ENCODE measurements at regions not wholly inside any gene's neighbourhood (a gene's known extent, or its start where the extent isn't known, plus 50 kb on each side); places are given as distances from the start of the nearest gene placed in this dataset.
"Not testable (repeated sequence)": the region's sequence is repeated elsewhere in the genome, so short reads cannot be mapped to it uniquely, and the experiment has no call there.

GRCh38 chr6:119934816-119935215, 585.3 kb upstream of the MAN1A1 start:
- no peak for DNase-seq

- no peak for DNase-seq
Measured at GRCh38 chr6:119929121-119929520, 579.6 kb upstream of the MAN1A1 start.

- DNase-seq, result not testable (repeated sequence)
Measured at GRCh38 chr6:119924888-119925287, 575.3 kb upstream of the MAN1A1 start.

- DNase-seq, result no peak
Measured at GRCh38 chr6:119922814-119923213, 573.3 kb upstream of the MAN1A1 start.

GRCh38 chr6:119921491-119922010, 572.0 kb upstream of the MAN1A1 start:
- DNase-seq, result no peak

GRCh38 chr6:119917186-119917585, 567.6 kb upstream of the MAN1A1 start:
- no peak for DNase-seq

- DNase-seq, result no peak
Measured at GRCh38 chr6:119915971-119916370, 566.4 kb upstream of the MAN1A1 start.

GRCh38 chr6:119908157-119908556, 558.6 kb upstream of the MAN1A1 start:
- no peak for DNase-seq

GRCh38 chr6:119902681-119903080, 553.1 kb upstream of the MAN1A1 start:
- no peak for DNase-seq

GRCh38 chr6:119896806-119897205, 547.2 kb upstream of the MAN1A1 start:
- no peak for DNase-seq

- no peak for DNase-seq
Measured at GRCh38 chr6:119895626-119896025, 546.1 kb upstream of the MAN1A1 start.

DNA sequence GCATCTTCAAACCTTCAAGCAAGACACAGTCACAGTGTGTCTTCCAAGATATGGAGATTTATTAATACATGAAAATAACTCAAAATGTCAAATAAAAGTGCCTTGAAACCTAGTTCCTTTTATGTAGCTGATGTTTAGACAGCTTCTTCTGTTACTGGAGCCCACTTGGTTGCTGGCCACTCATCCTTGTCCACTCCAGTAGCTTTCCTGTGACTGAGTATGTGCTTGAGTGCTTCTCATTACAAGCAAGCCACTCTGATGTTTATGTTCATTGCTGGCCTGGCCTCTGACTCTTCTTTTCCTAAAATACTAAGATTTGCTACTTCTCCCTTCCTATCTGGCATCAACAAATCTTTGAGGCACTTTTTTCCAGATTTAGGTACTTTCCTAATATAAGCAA, 545.2 kb upstream of the MAN1A1 start:
- DNase-seq, result no peak

DNA sequence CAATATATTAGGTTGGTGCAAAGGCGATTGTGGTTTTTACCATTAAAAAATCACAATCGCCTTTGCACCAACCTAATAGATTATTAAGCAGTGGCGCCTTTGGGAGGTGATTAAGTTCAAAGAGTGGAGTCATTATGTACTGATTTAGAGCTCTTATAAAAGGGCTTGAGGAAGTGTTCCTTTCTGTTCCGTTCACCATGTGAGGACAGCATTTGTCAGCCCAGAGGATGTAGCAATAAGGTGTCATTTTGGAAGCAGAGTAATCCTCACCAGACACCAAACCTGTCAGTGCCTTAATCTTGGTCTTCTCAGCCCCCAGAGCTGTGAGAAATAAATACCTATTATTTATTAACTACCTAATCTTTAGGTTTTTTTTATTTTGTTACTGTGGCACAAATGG, 542.1 kb upstream of the MAN1A1 start:
- DNase-seq, result no peak

GRCh38 chr6:119891206-119891605, 541.6 kb upstream of the MAN1A1 start:
- DNase-seq, result no peak

GRCh38 chr6:119890470-119890869, 540.9 kb upstream of the MAN1A1 start:
- no peak for DNase-seq

DNA sequence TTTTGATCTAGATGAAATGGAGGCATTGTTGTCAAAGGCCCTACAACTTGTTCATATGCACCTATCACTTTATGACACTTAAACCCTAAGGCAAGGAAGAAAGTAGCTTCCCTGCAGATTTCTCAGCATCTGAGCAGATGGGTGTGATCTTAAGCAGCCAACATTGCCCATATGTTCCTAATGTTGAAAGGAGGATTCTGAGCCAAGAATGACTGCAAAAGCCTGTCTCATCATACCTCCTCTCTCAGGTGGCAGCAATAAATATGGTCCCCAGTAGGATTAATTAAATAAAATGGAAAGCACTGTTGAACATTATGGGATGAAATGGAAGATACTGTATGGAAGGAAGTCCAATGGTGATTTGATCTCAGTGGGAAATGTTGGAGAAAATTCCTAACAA, 538.1 kb upstream of the MAN1A1 start:
- DNase-seq, result no peak

DNA sequence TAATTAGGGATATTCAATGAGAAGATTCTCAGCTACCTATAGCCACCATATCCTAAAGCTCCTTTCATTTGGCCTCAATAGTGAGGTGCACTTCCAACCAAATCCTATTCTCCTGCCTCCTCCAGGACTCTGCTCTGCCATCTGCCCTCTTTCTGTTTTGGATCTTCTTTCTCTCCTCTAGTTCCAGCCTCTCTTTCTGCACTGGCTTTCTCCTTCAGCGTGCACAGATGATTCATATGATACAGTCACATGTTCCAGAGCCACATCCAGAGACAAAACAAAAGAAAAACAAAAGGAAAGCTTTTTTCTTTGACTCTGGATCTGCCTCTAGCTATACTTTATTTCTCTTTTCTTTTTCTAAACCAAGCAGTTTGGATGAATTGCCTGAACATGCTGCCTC, 531.9 kb upstream of the MAN1A1 start:
- DNase-seq, result no peak

GRCh38 chr6:119880840-119881239, 531.3 kb upstream of the MAN1A1 start:
- DNase-seq, result no peak

- no peak for DNase-seq
Measured at GRCh38 chr6:119879731-119880130, 530.2 kb upstream of the MAN1A1 start.

DNA sequence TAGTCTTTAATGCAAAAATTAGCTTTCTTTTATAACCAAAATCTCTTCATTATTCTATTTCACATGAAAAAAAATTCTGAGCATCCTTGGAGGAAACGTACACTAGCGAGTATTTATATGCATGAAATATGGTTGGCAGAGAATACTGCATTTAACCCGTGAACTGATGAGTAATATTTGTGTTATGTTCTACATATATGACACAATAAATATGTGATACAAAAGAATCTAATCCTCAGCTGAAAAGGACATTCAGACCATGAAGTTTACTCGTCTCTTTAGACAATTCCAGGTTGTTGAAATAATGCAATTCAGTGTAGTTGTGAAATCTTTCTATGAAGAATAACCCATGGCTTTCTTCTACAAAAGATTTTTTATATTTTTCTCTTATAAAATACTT, 524.8 kb upstream of the MAN1A1 start:
- DNase-seq, result no peak

DNA sequence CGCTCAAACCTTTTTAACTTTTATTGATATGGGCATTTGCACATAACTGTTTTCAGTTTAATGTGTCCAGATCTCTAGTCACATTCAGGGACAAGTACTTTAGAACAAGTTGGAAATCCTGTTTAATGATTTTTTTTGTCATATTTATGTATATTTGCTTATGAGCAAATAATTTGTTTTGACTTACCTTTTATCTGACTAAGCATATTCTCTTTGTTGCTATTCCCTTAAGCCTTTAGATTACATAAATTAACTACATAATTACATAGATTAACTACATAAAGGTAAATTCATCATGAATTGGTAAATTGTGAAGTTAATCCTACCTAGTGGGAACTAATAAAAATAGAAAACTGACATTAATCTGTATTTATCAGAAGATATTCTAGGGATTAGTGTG, 523.5 kb upstream of the MAN1A1 start:
- DNase-seq, result no peak

- no peak for DNase-seq
Measured at GRCh38 chr6:119871520-119871919, 522.0 kb upstream of the MAN1A1 start.

DNA sequence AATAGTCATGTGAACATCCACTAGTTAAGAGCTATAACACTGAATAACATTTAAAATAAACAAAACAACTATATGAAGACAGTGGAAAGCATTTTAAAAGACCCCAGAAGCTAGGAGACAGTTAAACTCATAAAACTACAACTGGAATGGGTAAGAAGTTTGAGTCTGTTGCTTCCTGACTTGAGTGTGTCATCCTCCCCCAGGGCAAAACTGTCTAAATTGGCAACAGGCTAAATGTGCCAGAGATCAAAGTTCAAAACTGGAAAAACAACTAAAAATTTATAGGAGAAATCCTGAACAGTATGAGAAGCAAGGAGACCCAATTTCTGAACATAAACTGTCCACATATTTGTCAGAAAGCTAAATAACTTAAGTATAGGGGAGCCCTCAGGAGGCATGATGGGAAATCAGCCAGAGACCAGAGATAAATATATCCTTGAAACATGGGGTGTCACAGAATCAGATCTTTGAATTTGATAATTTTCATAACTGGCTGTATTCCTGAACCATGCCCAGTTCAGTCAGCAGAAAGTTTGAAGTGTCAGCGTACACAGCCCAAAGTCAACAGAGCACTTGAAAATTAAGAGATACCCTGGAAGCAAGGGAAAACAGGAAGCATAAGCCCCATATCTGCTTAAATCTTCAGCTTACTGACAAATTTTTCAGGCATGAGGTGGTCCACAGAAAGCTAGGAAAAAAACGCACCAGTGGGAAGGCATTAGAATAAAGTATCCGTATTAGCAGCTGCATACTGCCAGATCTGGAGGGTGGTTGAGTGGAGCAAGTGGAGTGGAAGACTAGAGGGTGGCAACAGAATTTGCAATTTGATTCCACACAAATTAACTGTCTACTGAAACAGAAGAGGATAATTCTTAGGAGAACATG, 516.1 kb upstream of the MAN1A1 start:
- no peak for DNase-seq

DNA sequence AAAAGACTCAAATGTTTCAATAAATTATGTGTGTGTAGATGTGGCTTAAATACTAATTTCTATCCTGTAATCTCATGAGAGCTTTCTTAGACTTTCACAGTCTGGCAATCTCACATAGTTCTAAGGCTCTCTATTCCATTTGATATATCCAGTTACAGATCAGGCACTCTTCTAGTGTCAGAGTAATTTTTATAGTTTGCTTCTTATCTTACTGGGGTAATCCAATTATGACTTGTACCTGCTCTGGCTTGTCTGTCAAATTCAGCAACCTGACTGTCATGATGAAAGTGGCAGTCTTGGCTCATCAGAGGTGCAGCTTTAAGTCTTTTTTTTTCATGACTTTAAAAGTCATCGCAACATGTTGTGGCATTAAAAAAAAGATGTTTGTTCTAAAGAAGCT, 513.2 kb upstream of the MAN1A1 start:
- no peak for DNase-seq

DNA sequence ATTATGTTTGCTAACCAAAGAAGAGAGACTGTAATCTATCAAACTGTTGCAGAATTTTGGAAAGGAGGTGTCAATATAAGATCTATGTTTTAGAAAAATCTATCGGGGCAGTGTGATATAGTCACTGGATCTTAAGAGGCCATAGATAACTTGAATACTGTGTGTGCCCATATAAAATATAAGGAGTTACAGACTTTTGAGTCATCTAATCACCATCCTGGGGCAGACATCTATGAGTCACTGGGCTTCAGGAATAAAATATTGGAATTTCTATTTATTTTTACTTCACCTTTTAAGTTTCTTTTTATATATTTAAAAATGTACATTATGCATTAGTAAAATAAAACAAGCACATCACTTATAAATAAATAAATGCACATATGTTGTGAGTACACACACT, 509.3 kb upstream of the MAN1A1 start:
- DNase-seq, result no peak

All from GF-D8 (cell line).